ENCODE measurements at regions not wholly inside any gene's neighbourhood (a gene's known extent, or its start where the extent isn't known, plus 50 kb on each side); places are given as distances from the start of the nearest gene placed in this dataset.

GRCh38 chr1:219773775-219774174 is 154.6 kb downstream of the SLC30A10 start:
- TF ChIP-seq ZNF549 (tag by site-specific recombination; IDR thresholded peaks at IDR 0.05) (no peak), TSHZ1 (tag by site-specific recombination; IDR thresholded peaks at IDR 0.05; ENCODE audit: borderline replicate concordance) (no peak), ZNF302 (tag by site-specific recombination; IDR thresholded peaks at IDR 0.05; ENCODE audit: low read depth) (no peak), ZNF776 (tag by site-specific recombination; IDR thresholded peaks at IDR 0.05; ENCODE audit: borderline replicate concordance) (no peak), BCL11A (tag by site-specific recombination; IDR thresholded peaks at IDR 0.05; ENCODE audit: low read depth) (no peak), ZBTB10 (tag by site-specific recombination; IDR thresholded peaks at IDR 0.05) (no peak), PRDM1 (tag by site-specific recombination; IDR thresholded peaks at IDR 0.05) (0 out of 2 replicates have a peak, but pooled peaks have one; percentile 23)
- TF ChIP-seq, protein P1, sequence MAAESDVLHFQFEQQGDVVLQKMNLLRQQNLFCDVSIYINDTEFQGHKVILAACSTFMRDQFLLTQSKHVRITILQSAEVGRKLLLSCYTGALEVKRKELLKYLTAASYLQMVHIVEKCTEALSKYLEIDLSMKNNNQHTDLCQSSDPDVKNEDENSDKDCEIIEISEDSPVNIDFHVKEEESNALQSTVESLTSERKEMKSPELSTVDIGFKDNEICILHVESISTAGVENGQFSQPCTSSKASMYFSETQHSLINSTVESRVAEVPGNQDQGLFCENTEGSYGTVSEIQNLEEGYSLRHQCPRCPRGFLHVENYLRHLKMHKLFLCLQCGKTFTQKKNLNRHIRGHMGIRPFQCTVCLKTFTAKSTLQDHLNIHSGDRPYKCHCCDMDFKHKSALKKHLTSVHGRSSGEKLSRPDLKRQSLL (tag by site-specific recombination; IDR thresholded peaks at IDR 0.05) = no peak

DNA sequence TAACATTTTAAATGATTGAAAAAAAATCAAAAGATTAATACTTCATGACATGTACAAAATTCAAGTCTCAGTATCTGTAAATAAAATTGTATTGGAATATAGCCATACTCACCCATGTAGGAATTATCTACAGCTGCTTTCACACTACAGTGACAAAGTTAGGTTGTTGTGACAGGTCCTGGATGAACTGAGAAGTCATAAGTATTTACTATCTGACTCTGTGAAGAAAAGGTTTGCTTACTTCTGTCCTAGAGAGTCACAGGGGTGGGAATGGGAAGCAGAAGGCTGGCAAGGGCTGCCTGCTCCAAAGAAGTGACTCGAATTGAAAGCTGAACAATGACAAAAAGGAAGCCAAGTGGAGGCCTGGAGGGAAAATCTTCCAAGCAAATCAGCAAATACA is 155.2 kb downstream of the SLC30A10 start:
- H3K36me3 ChIP-seq (ENCODE audit: control insufficient read depth in 2 of 2, insufficient read depth in 1 of 2, low read length in 2 of 2) = no peaks in the 10 kb centered on the region
- CTCF ChIA-PET = interaction anchor here (0.6 kb wide), 1 partner anchor 64 kb away, joined by 3 read pairs; no protein-coding TSS in a partner anchor
- H3K4me1 ChIP-seq (ENCODE audit: control insufficient read depth, insufficient read depth, low read length) = no peaks in the 10 kb centered on the region
- H3K9me3 ChIP-seq (ENCODE audit: control insufficient read depth, insufficient read depth, low read depth, low read length) = no peaks in the 10 kb centered on the region
- POLR2A ChIA-PET = no interaction called here
- H3K27ac ChIP-seq (ENCODE audit: extremely low read depth, low read depth, low read length) = no peak overlapping the region
- H3K4me3 ChIP-seq (ENCODE audit: low read depth, low read length) = no peak overlapping the region
- TF ChIP-seq ZNF112 (tag by site-specific recombination; IDR thresholded peaks at IDR 0.05) (no peak), ZNF513 (tag by site-specific recombination; IDR thresholded peaks at IDR 0.05) (no peak), ZNF747 (tag by site-specific recombination; IDR thresholded peaks at IDR 0.05) (no peak), KLF8 (tag by site-specific recombination; IDR thresholded peaks at IDR 0.05) (no peak)

More at GRCh38 chr1:219773775-219774174, 154.6 kb downstream of the SLC30A10 start:
- CTCF ChIA-PET = no interaction called here
- no peaks in the 10 kb centered on the region for H3K9me3 ChIP-seq (ENCODE audit: control insufficient read depth, insufficient read depth, low read depth, low read length)
- no peak overlapping the region for H3K4me3 ChIP-seq (ENCODE audit: low read depth, low read length)
- H3K4me1 ChIP-seq (ENCODE audit: control insufficient read depth, insufficient read depth, low read length) = no peaks in the 10 kb centered on the region
- H3K27ac ChIP-seq (ENCODE audit: extremely low read depth, low read depth, low read length) = no peak overlapping the region
- POLR2A ChIA-PET = no interaction called here
- no peaks in the 10 kb centered on the region for H3K36me3 ChIP-seq (ENCODE audit: control insufficient read depth in 2 of 2, insufficient read depth in 1 of 2, low read length in 2 of 2)
